ENCODE measurements at regions not wholly inside any gene's neighbourhood (a gene's known extent, or its start where the extent isn't known, plus 50 kb on each side); places are given as distances from the start of the nearest gene placed in this dataset.

DNA sequence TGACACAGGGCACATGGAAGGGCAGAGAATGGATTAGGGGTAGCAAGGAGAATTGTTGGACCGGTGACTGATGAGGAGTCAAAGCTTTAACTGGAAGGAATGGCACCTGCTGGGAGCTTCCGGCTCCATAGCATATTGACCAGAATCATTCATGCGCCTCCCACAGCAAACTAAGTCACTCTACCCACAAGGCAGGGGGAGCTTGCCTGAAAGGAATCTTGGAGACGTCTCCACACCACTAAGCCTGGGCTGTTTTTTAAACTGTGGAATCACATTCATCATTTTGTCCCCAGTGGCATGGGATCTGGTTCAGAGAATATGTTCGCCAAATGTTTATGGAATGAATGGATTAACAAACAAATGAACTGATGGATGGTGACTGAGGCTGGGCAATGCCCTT is 57.0 kb upstream of the ITGA11 start (continued):
- TF ChIP-seq, protein P1, sequence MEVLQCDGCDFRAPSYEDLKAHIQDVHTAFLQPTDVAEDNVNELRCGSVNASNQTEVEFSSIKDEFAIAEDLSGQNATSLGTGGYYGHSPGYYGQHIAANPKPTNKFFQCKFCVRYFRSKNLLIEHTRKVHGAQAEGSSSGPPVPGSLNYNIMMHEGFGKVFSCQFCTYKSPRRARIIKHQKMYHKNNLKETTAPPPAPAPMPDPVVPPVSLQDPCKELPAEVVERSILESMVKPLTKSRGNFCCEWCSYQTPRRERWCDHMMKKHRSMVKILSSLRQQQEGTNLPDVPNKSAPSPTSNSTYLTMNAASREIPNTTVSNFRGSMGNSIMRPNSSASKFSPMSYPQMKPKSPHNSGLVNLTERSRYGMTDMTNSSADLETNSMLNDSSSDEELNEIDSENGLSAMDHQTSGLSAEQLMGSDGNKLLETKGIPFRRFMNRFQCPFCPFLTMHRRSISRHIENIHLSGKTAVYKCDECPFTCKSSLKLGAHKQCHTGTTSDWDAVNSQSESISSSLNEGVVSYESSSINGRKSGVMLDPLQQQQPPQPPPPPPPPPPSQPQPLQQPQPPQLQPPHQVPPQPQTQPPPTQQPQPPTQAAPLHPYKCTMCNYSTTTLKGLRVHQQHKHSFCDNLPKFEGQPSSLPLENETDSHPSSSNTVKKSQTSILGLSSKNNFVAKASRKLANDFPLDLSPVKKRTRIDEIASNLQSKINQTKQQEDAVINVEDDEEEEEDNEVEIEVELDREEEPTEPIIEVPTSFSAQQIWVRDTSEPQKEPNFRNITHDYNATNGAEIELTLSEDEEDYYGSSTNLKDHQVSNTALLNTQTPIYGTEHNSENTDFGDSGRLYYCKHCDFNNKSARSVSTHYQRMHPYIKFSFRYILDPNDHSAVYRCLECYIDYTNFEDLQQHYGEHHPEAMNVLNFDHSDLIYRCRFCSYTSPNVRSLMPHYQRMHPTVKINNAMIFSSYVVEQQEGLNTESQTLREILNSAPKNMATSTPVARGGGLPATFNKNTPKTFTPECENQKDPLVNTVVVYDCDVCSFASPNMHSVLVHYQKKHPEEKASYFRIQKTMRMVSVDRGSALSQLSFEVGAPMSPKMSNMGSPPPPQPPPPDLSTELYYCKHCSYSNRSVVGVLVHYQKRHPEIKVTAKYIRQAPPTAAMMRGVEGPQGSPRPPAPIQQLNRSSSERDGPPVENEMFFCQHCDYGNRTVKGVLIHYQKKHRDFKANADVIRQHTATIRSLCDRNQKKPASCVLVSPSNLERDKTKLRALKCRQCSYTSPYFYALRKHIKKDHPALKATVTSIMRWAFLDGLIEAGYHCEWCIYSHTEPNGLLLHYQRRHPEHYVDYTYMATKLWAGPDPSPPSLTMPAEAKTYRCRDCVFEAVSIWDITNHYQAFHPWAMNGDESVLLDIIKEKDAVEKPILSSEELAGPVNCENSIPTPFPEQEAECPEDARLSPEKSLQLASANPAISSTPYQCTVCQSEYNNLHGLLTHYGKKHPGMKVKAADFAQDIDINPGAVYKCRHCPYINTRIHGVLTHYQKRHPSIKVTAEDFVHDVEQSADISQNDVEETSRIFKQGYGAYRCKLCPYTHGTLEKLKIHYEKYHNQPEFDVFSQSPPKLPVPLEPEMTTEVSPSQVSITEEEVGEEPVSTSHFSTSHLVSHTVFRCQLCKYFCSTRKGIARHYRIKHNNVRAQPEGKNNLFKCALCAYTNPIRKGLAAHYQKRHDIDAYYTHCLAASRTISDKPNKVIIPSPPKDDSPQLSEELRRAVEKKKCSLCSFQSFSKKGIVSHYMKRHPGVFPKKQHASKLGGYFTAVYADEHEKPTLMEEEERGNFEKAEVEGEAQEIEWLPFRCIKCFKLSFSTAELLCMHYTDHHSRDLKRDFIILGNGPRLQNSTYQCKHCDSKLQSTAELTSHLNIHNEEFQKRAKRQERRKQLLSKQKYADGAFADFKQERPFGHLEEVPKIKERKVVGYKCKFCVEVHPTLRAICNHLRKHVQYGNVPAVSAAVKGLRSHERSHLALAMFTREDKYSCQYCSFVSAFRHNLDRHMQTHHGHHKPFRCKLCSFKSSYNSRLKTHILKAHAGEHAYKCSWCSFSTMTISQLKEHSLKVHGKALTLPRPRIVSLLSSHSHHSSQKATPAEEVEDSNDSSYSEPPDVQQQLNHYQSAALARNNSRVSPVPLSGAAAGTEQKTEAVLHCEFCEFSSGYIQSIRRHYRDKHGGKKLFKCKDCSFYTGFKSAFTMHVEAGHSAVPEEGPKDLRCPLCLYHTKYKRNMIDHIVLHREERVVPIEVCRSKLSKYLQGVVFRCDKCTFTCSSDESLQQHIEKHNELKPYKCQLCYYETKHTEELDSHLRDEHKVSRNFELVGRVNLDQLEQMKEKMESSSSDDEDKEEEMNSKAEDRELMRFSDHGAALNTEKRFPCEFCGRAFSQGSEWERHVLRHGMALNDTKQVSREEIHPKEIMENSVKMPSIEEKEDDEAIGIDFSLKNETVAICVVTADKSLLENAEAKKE (CRISPR knock-in tag; IDR thresholded peaks at IDR 0.05) = no peak
- TF ChIP-seq, protein P2, sequence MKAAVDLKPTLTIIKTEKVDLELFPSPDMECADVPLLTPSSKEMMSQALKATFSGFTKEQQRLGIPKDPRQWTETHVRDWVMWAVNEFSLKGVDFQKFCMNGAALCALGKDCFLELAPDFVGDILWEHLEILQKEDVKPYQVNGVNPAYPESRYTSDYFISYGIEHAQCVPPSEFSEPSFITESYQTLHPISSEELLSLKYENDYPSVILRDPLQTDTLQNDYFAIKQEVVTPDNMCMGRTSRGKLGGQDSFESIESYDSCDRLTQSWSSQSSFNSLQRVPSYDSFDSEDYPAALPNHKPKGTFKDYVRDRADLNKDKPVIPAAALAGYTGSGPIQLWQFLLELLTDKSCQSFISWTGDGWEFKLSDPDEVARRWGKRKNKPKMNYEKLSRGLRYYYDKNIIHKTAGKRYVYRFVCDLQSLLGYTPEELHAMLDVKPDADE (IDR thresholded peaks at IDR 0.05) = no peak
- TF ChIP-seq ZNF114 (CRISPR knock-in tag; IDR thresholded peaks at IDR 0.05) (no peak), CREB1 (CRISPR knock-in tag; IDR thresholded peaks at IDR 0.05; ENCODE audit: low read depth) (no peak)

DNA sequence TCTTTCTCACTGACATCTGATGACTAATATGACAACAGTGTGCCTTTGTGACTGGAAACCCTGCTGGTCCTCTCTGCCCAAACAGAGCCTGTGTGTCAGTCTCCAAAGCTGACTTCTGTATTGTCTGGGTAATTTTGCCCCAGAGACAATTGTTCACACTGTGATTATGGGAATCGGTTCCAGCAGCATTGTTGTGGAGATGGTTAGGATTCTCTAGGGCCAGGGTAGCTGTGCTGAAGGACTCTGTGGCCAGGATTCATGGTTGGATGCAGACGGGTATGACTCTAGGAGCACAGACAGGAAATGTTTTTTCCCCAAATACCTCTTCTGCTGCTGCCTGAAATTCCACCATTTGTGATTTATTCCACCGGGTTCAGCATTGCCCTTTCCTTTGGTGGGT is 57.5 kb upstream of the ITGA11 start:
- Histone ChIP-seq H3K4me1 (ENCODE audit: insufficient read depth) (peaks cover 4% of the 10 kb centered on the region; the same call in 1 of the 2 replicates), H3K27ac (ENCODE audit: low read depth) (no peak overlapping the region), H3K27me3 (ENCODE audit: insufficient read depth) (no peaks in the 10 kb centered on the region), H4K20me1 (replicated peaks; ENCODE audit: insufficient read depth) (no peaks in the 10 kb centered on the region), H3K9me2 (ENCODE audit: insufficient read depth) (peaks cover 7% of the 10 kb centered on the region; the same call in 1 of the 2 replicates), H2AFZ (no peak overlapping the region), H3K36me3 (ENCODE audit: insufficient read depth) (no peaks in the 10 kb centered on the region), H3F3A (replicated peaks; ENCODE audit: low read depth) (no peaks in the 10 kb centered on the region), H3K4me2 (no peak overlapping the region), H3K4me3 (no peak overlapping the region), H3K79me2 (replicated peaks; ENCODE audit: insufficient read depth) (no peaks in the 10 kb centered on the region)
- Mint-ChIP-seq H3K36me3 (ENCODE audit: low read depth) (no peaks in the 10 kb centered on the region), H3K27me3 (ENCODE audit: insufficient read depth, low read depth, poor library complexity) (peaks cover 14% of the 10 kb centered on the region), H3K4me1 (peaks cover 11% of the 10 kb centered on the region), H3K4me3 (no peak overlapping the region), H3K9me3 (0 out of 3 replicates have a peak, but pooled peaks cover 2% of the 10 kb centered on the region), H3K27ac (no peak overlapping the region)
- ATAC-seq (no peak), DNase-seq (ENCODE audit: low spot score) (no peak)
- TF ChIP-seq EZH2phosphoT487 (IDR thresholded peaks at IDR 0.05; ENCODE audit: unreplicated experiment) = no peak
- TF ChIP-seq NANOG (IDR thresholded peaks at IDR 0.05; ENCODE audit: borderline replicate concordance) = no peak
- TF ChIP-seq, protein P3, sequence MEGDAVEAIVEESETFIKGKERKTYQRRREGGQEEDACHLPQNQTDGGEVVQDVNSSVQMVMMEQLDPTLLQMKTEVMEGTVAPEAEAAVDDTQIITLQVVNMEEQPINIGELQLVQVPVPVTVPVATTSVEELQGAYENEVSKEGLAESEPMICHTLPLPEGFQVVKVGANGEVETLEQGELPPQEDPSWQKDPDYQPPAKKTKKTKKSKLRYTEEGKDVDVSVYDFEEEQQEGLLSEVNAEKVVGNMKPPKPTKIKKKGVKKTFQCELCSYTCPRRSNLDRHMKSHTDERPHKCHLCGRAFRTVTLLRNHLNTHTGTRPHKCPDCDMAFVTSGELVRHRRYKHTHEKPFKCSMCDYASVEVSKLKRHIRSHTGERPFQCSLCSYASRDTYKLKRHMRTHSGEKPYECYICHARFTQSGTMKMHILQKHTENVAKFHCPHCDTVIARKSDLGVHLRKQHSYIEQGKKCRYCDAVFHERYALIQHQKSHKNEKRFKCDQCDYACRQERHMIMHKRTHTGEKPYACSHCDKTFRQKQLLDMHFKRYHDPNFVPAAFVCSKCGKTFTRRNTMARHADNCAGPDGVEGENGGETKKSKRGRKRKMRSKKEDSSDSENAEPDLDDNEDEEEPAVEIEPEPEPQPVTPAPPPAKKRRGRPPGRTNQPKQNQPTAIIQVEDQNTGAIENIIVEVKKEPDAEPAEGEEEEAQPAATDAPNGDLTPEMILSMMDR (conservative IDR thresholded peaks at IDR 0.05; ENCODE audit: low read depth in 2 of 2) = no peak
- TF ChIP-seq, protein P1 (CRISPR knock-in tag; IDR thresholded peaks at IDR 0.05) = no peak
